Prostate gland (tissue), 2 donors: ENCODE measurements at regions not wholly inside any gene's neighbourhood (a gene's known extent, or its start where the extent isn't known, plus 50 kb on each side); places are given as distances from the start of the nearest gene placed in this dataset.

Source experiments
- CTCF ChIP-seq, 4 experiments: fragments of 200-600 bp in 2 of 4; fragments of 450-650 bp in 2 of 4; sonication (generic) in 2 of 4; IDR thresholded peaks; 1 replicate in 3 of 4; 2 replicates in 1 of 4; pipeline ENCODE4 v1.5.1; 2016 to 2019; ENCODE audit warnings: antibody characterized with exemption in 4 of 4, mild to moderate bottlenecking in 2 of 4, moderate library complexity in 2 of 4
- POLR2A ChIP-seq: fragments of 450-650 bp; IDR thresholded peaks from one replicate; pipeline ENCODE4 v1.6.1; 2016; ENCODE audit warnings: antibody characterized with exemption, mild to moderate bottlenecking

DNA sequence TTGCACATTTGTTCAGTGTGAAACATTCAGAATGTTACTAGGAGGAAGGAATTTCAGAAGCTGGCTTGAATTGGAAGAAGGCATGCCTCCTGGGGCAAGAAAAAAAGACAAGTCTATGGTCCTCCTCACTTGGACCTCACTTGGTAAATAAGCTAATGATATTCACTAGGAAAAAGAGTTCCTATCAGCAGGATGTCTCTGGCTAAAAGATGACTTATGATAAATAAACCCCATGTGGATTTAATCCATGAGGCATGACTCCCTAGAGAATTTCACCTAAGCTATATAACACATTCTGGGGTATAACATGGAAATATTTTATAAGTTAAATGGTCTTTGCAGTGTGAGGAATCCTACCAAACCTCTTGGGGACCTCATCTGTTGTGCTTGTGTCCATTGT lies 199.9 kb downstream of the LRIG3 start:
- TF ChIP-seq POLR2A (no peak), CTCF (IDR thresholded peaks at IDR 0.05) (no peak)
